Neural crest cell (in vitro differentiated cells): ENCODE measurements at regions not wholly inside any gene's neighbourhood (a gene's known extent, or its start where the extent isn't known, plus 50 kb on each side); places are given as distances from the start of the nearest gene placed in this dataset.
"Not testable (repeated sequence)": the region's sequence is repeated elsewhere in the genome, so short reads cannot be mapped to it uniquely, and the experiment has no call there.

ENCODE experiments used
- DNase-seq: peaks from one replicate; pipeline ENCODE4 v3.0.0; 2021; ENCODE audit warnings: low read depth, mixed read lengths, low spot score
- H3K27ac Mint-ChIP-seq: one replicate; pipeline ENCODE4 v1.8.0; 2021; ENCODE audit warnings: mild to moderate bottlenecking, mixed read lengths; ENCODE audit not compliant: unreplicated experiment
- H3K27me3 Mint-ChIP-seq: 2 replicates; pipeline ENCODE4 v1.8.0; 2021; ENCODE audit warnings: low read depth, mild to moderate bottlenecking, mixed read lengths
- H3K36me3 Mint-ChIP-seq: 2 replicates; pipeline ENCODE4 v1.8.0; 2021; ENCODE audit warnings: low read depth, mild to moderate bottlenecking, mixed read lengths
- H3K4me1 Mint-ChIP-seq: 2 replicates; pipeline ENCODE4 v1.8.0; 2021; ENCODE audit warnings: mixed read lengths
- H3K4me3 Mint-ChIP-seq: one replicate; pipeline ENCODE4 v1.8.0; 2021; ENCODE audit warnings: mild to moderate bottlenecking, mixed read lengths
- H3K9me3 Mint-ChIP-seq: 2 replicates; pipeline ENCODE4 v1.8.0; 2021; ENCODE audit warnings: mixed read lengths
- TF ChIP-seq, protein P1 (sequence below): fragments of 200-600 bp; sonication (generic); conservative IDR thresholded peaks from 2 replicates; pipeline ENCODE4 v1.5.0; 2021; ENCODE audit warnings: antibody characterized with exemption, mild to moderate bottlenecking

- Mint-ChIP-seq H3K9me3 (peaks cover 10% of the 10 kb centered on the region), H3K36me3 (peaks cover 5% of the 10 kb centered on the region), H3K27me3 (no peaks in the 10 kb centered on the region), H3K27ac (no peak overlapping the region), H3K4me3 (no peak overlapping the region), H3K4me1 (no peaks in the 10 kb centered on the region)
- TF ChIP-seq, protein P1, sequence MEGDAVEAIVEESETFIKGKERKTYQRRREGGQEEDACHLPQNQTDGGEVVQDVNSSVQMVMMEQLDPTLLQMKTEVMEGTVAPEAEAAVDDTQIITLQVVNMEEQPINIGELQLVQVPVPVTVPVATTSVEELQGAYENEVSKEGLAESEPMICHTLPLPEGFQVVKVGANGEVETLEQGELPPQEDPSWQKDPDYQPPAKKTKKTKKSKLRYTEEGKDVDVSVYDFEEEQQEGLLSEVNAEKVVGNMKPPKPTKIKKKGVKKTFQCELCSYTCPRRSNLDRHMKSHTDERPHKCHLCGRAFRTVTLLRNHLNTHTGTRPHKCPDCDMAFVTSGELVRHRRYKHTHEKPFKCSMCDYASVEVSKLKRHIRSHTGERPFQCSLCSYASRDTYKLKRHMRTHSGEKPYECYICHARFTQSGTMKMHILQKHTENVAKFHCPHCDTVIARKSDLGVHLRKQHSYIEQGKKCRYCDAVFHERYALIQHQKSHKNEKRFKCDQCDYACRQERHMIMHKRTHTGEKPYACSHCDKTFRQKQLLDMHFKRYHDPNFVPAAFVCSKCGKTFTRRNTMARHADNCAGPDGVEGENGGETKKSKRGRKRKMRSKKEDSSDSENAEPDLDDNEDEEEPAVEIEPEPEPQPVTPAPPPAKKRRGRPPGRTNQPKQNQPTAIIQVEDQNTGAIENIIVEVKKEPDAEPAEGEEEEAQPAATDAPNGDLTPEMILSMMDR = peak; percentile 50
- DNase-seq = no peak
Observed at GRCh38 chr14:106417224-106418049, 891.1 kb downstream of the TMEM121 start.

GRCh38 chr14:106419376-106419965 is 893.1 kb downstream of the TMEM121 start:
- H3K4me1 Mint-ChIP-seq = no peaks in the 10 kb centered on the region
- TF ChIP-seq, protein P1 = no peak
- peaks cover 16% of the 10 kb centered on the region for H3K9me3 Mint-ChIP-seq
- H3K27ac Mint-ChIP-seq = no peak overlapping the region
- no peak for DNase-seq
- peaks cover 11% of the 10 kb centered on the region for H3K36me3 Mint-ChIP-seq
- H3K27me3 Mint-ChIP-seq = no peaks in the 10 kb centered on the region
- H3K4me3 Mint-ChIP-seq = no peak overlapping the region

DNA sequence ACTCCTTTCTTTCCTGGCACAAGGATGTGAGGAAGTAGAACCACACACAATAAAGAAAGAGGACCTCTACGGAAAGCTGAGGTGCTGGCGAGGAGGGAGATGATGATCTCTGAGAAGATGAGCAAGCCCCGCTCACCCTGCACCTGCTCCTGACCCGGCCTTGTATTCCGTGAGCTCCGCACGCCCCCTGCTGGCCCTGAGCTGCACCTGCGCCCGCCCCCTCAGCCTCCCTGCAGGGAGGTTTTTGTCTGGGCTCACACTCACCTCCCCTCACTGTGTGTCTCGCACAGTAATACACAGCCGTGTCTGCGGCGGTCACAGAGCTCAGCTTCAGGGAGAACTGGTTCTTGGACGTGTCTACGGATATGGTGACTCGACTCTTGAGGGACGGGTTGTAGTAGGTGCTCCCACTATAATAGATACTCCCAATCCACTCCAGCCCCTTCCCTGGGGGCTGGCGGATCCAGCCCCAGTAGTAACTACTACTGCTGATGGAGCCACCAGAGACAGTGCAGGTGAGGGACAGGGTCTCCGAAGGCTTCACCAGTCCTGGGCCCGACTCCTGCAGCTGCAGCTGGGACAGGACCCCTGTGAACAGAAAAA is 895.1 kb downstream of the TMEM121 start:
- Mint-ChIP-seq H3K36me3 (peaks cover 11% of the 10 kb centered on the region), H3K9me3 (peaks cover 16% of the 10 kb centered on the region)
- not testable (repeated sequence) for H3K4me3 Mint-ChIP-seq, H3K4me1 Mint-ChIP-seq, DNase-seq, H3K27me3 Mint-ChIP-seq, H3K27ac Mint-ChIP-seq

- Mint-ChIP-seq H3K36me3 (peaks cover 11% of the 10 kb centered on the region), H3K9me3 (peaks cover 16% of the 10 kb centered on the region), H3K4me1 (no peaks in the 10 kb centered on the region), H3K27ac (no peak overlapping the region), H3K4me3 (no peak overlapping the region), H3K27me3 (no peaks in the 10 kb centered on the region)
- no peak for DNase-seq
- TF ChIP-seq, protein P1 = no peak
Observed at GRCh38 chr14:106422066-106422465, 895.7 kb downstream of the TMEM121 start.

- H3K4me3 Mint-ChIP-seq, H3K4me1 Mint-ChIP-seq, H3K36me3 Mint-ChIP-seq: not testable (repeated sequence)
Observed at GRCh38 chr14:106425150-106425549, 898.8 kb downstream of the TMEM121 start.

GRCh38 chr14:106436310-106436905 is 910.0 kb downstream of the TMEM121 start:
- no peak for DNase-seq

More at GRCh38 chr14:106425150-106425549, 898.8 kb downstream of the TMEM121 start:
- H3K27ac Mint-ChIP-seq, H3K27me3 Mint-ChIP-seq, H3K9me3 Mint-ChIP-seq, DNase-seq: not testable (repeated sequence)

More at GRCh38 chr14:106436310-106436905, 910.0 kb downstream of the TMEM121 start:
- TF ChIP-seq, protein P1 = no peak
- Mint-ChIP-seq H3K4me1 (no peaks in the 10 kb centered on the region), H3K27me3 (no peaks in the 10 kb centered on the region), H3K9me3 (peaks cover 26% of the 10 kb centered on the region), H3K4me3 (no peak overlapping the region), H3K36me3 (peaks cover 20% of the 10 kb centered on the region), H3K27ac (no peak overlapping the region)
